HG02870 (cell line): ENCODE measurements at regions not wholly inside any gene's neighbourhood (a gene's known extent, or its start where the extent isn't known, plus 50 kb on each side); places are given as distances from the start of the nearest gene placed in this dataset.
"Not testable (repeated sequence)": the region's sequence is repeated elsewhere in the genome, so short reads cannot be mapped to it uniquely, and the experiment has no call there.

Source experiments
- ATAC-seq: cut with Tn5 transposase; IDR thresholded peaks from one replicate; pipeline ENCODE4 v1.9.1; 2021; ENCODE audit warnings: mild to moderate bottlenecking, moderate library complexity; ENCODE audit not compliant: unreplicated experiment

DNA sequence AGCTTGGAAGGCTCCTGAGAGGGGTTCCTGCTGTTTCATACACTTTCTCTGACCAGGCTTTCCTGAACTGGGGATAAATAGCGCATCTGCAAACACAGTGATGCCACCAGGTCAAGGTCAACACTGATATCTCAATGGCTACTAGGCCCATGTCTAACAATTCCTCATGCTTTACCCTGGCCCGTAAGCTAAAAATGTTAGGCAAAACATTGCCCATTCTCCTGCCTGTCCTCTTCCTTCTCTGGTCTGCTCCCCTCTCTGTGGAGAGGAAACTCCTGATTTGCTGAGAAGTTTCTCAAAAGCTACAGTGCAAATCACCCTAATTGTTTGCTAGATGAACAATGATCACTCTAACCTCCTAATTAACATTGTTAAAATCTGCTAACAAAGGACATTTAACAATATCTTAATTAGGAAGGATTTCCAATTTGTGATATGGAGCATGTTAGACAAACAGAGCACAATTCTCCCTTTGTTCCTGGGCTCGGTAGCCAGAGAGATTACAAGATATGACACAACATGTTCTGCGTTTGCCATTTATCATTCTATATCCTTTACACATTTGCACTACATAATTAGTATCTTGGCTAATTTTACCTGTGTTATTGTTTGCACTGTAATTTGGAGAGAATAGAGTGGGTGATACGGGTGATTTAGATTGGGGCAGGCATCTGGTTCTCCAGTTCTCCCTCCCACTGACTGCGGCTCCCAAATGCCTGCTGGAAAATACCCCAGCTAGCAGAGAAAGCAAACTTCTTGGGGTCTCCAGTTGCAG, 266.8 kb downstream of the CD83 start:
- no peak for ATAC-seq

DNA sequence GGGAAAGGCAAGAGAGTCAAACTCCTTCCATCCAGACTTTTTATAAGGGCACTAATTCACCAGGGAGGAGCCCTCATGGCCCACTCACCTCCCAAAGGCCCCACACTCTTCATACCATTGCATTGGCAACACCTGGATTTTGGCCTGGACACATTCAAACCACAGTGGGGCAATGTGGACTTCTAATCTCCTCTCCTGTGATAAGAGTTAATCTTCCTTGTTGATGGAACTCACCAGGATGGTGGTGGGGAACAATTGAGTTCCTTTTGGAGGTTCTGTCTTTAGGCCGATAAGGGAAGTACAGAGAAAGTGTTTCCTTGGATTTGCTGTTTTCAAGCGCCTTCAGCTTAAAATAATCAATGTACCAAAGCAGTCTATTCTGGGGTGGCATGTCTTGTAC, 268.7 kb downstream of the CD83 start:
- no peak for ATAC-seq

DNA sequence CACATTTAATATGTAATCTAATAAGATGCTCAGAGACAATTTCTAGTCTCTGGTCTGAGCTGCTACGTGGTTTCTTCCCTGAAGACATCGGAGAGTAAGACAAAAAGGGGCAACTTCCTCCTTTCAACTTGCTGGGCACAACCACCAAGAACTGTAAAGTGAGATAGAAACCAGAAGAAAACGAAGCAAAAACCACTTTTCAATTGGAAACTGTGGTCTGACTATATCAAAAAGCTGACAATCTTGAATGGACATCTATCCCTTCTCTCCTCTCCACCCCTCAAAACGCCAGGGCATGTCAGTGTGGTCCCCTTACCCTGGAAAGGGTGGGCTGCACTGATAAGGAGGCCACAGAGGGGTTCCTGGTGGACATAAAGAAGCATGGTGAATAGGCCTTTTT, 269.1 kb downstream of the CD83 start:
- ATAC-seq, result no peak

DNA sequence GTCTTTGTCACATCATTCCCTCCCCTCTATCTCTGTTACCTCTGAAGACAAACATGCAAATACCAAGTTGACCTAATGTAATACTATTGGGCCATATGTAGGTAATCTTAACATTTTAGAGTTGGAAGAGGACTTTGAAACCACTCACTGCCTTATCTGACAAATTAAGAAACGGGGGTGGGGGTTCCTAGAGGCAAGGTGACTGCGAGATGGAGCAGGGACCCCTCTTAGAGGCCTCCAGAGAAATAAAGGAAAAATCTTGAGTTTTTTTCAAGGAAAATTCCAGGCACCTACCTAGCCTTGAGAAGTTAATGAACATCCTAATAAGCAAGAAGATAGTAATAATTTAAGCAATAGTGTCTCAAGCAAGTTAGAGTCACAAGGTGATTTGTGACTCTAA, 270.8 kb downstream of the CD83 start:
- no peak for ATAC-seq

DNA sequence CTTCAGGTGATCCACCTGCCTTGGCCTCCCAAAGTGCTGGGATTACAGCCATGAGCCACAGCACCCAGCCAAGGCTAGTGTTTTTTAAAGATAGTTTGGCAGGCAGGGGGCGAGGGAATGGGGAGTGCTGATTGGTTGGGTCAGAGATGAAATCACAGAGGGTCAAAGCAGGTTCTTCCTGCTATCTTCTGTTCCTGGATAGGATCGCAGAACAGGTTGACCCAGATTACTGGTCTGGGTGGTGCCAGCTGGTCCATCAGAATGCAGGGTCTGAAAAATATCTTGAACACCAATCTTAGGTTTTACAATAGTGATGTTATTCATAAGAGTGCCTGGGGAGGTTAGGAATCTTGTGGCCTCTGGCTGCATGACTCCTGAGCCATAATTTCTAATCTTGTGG, 272.2 kb downstream of the CD83 start:
- ATAC-seq, result not testable (repeated sequence)

DNA sequence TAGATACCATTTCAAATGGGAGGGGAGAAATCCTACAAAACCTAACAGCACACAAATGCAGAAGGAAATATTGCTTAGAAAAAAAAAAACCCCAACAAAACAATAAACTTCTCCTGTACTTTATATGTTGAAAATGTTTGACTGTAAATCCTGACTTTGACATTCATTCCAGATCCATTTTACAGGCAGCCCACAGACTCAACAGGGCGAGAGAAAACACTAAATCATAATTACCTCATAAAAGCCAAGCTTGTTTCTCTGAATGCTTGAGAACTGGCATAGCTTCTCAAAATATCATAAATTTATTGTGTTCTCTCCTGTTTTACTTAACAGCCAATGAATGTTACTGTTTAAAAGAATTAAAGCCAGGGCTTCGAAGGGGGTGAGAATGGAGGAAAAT, 273.2 kb downstream of the CD83 start:
- no peak for ATAC-seq

DNA sequence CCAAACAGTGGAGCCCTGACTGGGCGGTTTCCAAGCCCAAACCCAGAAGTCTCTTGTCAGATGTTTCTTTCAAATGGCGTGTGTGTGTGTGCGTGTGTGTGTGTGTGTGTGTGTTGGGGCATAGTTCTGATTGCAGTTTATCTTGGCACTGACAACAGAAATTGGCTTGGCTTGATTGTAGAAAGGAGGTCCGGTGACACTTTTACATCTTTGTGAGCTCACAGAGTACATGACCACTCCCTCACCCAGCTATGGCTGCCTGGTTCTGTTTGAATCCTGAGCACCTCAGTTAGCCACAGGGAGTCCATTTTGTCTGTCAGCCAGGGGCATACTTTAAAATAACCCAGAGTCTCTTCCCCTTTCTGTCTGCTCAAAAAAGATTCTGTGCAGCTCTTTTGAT, 276.3 kb downstream of the CD83 start:
- no peak for ATAC-seq

DNA sequence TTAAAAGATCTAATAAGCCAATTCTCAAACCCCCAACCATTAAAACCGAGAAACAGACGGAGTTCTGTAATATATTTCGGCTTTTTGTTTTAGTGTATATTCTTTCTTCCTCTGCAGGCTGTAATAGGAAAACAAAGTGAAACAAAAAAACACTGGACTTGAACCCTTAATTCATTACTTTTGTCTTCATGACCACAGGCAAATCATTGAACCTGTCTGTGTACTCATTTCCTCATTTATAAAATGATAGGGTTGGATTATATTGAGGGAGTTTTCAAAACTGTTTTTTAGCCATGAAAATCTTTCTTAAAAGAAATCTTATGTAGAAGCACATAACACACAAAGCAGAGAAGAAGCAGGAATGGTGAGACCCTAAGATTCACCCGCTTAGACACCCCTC, 278.8 kb downstream of the CD83 start:
- no peak for ATAC-seq

DNA sequence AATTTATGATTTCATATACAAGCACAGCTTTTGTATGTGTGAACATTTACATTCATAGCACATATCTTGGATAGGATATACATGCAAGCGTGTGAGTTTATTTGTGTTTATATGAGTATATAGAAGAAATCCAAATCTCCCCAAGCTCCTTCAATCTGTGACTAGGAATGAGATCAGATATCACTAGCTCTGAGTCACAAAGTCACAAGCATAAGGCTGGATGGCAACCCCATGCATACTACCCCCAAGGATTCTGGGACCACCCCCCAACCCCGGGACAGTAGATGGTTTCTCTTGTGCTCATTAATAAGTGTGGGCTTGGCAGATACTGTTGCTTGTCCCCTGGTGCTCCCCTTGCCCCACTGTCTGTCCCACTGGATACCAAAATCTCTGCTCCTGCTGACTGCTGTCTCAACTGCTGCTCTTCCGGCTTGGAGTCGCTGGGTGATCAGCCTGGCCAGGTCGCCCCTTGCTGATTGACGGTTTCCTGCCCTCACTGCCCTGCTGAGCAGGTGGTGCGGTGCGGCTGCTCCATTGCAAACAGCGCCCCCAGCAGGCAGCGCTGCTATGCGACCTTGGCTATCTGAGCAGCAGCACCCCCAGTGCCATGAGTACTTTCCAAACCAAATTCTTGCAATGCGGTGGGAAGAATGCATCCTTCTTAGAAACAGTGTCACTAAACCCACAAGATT, 279.4 kb downstream of the CD83 start:
- no peak for ATAC-seq

DNA sequence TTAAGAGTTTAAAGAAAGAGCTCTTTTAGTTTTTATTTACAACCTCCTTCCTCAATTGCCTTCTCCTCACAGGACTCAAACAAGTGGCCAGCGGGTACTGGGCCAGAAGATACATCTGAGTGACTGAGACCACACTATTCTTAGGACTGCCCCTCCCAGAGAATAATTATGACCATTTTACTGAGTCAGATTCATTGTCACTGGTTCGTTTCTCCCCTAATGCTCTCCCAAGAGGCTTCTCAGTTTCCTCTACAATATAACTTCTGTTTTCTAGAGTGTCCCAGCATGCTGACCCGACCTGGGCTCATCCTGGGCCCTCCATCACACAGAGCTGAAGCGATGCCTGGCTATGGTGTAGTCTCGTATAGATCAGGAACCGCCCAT, 279.9 kb downstream of the CD83 start:
- no peak for ATAC-seq

DNA sequence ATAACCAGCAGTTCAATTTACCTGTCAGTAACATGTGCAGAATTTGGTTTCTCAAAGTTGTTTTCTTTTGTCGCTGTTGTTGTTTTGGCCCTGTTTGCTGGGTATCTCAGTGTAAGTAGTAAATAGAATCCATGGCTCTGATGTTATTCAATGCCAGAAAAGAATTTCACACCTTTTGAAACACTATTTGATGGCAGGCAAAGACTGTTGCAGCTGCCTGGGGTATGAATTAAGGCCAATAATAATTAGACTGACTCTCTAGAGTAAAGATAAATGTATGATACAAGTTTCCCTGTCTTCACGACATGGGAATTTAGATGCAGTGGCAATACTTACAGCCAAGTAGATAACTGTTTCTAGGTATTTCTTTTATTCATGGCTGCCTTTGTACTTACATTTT, 281.4 kb downstream of the CD83 start:
- ATAC-seq, result no peak

DNA sequence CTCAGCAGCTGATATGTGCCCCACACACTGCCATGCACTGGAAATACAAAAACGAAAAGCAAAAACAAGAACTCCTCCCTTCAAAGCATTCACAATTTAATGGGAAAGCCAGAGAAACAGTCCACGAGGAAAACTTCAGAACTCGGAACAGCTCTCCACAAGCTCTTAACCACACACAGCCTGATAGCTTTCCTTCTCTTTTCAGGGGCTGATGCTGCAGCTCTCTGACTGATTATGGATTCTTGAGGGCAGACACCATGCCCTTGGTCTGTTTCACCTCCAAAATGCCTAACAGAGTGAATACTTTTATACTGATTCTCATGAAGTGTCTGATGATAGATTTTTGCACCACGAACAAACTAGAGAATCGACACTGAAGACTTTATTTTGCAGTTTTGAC, 282.1 kb downstream of the CD83 start:
- ATAC-seq, result no peak

DNA sequence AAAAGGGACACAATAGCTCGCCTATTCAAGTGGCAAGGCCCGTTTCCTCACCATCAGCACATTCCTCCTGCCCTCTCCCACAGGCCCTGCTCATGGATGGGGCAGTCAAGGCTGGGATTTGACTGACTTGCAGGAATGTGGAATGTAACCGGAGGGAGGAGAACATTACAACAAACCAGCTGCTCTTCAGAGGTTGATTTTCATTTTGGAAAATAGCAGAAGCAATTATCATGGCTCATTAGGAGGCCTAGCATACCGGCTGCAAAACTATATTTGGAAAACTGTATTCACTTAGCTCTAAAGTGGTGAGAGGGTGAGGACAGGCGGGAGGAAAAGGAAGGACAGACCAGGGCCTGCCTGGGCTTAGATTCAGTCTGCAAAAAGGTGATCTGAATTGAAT, 283.7 kb downstream of the CD83 start:
- no peak for ATAC-seq

DNA sequence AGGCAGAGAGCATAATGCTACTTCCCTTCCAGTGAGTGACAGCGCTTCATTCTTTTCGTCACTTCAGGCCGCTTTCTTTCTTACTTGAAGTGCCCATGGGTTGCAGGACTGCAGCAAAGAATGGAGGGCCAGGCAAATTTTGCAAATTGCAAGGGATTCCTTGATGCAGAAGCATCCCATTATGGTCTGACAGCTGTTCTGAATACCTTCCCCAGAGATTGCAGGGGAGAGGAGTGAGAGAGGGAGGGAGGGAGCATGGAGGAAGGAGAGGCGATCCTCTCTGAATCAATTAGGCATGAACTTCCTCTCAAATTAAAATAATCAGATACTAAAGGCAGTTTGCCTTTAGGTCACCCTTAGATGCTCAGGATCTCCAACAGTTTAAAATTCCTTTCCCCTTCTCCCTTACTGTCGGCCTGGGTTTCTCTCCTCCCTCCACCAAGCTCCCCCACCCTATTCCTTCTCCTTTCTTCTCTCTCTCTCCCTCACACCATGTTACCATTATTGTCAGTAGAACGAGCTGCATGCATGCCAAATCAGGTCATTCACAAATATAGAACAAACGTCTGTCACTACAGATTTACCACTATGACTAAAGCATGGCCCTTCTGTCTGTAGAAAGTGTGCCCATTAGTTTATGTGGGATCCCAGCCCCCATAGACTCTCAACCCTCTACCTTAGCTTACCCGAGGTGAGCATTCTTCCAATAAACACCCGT, 289.2 kb downstream of the CD83 start:
- no peak for ATAC-seq

DNA sequence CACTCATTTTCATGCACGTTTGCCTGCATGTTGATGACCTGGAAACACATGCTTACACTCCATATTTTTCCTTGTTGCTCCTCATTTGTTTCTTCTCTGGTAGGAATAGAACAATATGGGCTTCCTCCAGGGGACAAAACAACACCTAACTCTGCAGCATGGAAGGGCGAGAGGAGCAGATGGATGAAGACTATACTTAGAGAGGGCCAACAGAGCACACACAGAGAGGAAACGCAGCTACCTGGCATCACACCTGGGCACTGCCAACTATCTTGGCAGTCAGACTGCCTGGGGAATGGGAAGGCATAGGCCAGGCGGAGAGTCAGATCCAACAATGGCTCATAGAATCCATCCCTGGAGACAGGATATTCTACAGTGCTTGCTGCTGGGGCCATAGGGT, 290.9 kb downstream of the CD83 start:
- no peak for ATAC-seq

DNA sequence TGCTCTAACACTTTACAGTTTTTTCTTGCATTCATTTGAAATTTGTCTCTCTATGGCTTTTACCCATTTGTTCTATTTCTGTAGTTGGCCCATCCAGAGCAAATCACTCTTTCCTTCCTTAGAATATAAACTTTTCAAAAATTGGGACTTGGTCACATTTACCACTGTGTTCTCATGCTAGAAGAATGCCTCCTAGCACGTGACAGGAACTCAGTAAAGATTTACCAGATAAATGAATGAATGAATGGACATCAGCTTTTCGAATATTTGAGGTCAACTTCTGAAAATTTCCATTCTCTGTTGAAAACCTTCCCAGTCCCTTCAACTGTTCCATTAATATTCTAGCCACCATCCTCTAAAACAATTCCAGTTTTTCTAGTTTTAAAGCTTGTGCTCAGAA, 294.5 kb downstream of the CD83 start:
- ATAC-seq, result no peak

DNA sequence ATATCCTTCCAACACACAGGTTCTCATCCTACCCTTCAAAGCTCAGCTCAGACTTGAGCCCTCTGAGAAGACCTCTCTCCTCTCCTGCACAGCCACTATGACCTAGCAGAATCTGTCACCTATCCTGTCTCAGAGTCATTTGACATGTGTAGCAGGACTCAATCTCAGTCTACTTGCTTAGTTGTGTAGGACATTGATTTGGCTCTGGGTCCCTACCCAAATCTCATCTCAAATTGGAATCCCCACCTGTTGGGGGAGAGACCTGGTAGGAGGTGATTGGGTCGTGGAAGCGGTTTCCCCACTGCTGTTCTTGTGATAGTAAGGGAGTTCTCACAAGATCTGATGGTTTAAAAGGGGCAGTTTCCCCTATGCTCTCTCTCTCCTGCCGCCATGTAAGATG, 297.9 kb downstream of the CD83 start:
- no peak for ATAC-seq

DNA sequence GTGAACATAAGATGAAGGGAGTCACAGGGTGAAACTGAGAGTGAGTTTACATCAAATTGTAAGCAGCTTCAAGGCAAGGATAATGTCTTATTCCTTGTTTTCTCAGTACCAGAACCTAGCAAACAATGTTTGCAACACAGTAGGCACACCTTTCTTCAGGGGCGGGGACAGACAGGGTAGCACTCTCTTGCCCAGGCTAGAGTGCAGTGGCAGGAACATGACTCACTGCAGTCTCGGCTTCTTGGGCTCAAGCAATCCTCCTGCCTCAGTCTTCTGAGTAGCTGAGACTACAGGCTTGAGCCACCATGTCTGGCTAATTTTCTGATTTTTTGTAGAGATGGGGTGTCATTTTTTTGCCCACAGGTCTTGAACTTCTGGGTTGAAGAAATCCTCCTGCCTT, 299.8 kb downstream of the CD83 start:
- no peak for ATAC-seq

DNA sequence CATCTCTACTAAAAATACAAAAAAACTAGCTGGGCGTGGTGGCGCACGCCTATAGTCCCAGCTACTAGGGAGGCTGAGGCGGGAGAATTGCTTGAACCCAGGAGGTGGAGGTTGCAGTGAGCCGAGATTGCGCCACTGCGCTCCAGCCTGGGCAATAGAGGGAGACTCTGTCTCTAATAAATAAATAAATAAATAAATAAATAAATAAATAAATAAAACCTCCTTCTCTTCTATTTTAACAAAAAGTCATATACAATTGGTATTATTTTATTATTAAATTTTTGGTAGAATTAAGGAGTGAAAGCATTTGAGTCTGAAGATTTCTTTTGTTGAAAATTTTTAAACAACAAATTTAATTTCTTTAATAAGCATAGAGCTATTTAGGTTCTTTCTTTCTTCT, 301.7 kb downstream of the CD83 start:
- ATAC-seq, result not testable (repeated sequence)

DNA sequence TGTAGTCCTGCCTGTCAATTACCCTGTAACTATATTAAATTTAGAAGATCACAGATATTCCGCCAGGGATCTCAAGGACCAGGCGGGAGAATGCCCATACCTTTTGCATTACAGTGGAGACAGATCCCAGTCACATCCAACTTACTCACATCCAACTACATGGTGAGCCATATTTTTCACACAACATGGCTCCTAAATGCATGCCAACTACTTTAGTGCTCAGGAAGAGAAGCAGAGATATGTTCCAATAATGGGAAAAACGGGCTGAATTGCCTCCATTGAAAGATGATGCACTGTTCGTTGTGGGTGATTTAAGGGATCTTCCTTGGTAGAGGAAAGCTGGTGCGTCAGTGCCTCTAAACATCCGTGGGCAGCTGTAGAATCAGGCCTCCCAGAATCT, 304.5 kb downstream of the CD83 start:
- ATAC-seq, result no peak

DNA sequence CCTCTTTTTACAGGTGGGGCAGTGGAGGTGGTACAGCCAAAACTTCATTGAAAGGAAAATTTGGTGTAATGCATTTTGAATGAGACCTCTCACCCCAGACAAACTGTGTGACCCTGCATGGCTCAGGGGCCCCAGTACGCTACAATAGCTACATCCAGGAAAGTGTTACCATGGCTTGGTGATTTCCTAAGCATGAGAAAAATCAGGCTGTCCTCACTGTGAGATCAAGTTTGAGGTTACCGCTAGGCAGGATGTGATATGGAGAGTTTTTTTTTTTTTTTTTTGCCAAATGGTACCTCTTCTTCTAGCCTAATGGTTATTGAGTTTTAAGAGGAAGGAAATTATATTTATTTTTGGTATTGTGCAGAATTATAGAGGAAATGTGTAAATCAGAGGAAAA, 305.3 kb downstream of the CD83 start:
- ATAC-seq, result no peak

DNA sequence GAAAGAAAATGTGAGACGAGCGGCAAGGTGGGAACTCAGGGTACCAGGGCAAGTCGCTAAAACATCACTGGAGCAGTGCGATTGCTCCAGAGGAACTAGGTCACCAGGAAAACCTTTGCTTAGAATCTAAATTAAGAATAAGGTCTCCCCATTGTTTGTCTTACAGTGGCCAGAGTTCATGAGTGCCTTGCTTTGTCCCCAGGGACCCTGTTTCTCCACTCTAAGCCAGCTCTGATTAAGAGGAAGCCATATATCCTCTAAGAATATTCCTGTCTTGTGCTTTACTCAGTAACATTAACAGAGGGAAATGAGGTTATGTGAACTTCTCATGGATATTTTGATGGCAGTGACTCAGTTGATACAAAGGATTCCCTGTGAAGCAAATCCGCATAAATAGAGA, 305.8 kb downstream of the CD83 start:
- ATAC-seq, result no peak
